Hematopoietic multipotent progenitor cell treated with erythropoietin and hydrocortisone succinate and interleukin-3 and kit ligand, for 8 days (in vitro differentiated cells): ENCODE measurements at regions not wholly inside any gene's neighbourhood (a gene's known extent, or its start where the extent isn't known, plus 50 kb on each side); places are given as distances from the start of the nearest gene placed in this dataset.

Experiments used
- DNase-seq: peaks from one replicate; pipeline ENCODE4 v3.0.0-alpha.2; 2015

DNA sequence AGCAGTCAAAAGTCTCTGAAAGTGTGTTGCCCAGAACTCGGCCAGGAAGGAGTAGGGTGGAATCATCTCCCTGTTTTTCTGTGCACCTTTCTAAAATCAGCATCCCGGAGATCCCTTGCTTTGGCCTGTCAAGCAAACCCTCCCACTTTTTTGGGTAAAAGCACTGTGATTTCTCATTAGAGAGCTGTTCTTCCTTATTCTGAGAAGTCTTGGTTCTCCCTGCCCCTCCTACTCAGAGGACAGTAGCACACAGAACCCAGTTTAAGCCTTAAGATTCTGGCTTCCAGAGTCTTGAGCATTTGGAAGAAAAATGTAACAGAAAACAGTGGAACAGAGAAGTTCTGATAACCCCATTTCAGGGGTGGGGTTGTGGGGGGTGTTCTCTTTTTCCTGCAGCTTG, 52.6 kb upstream of the KATNAL1 start:
- DNase-seq, result no peak

- no peak for DNase-seq
Measured at GRCh38 chr13:30360586-30360985, 53.2 kb upstream of the KATNAL1 start.

- DNase-seq, result no peak
Measured at GRCh38 chr13:30362005-30362788, 54.8 kb upstream of the KATNAL1 start.

DNA sequence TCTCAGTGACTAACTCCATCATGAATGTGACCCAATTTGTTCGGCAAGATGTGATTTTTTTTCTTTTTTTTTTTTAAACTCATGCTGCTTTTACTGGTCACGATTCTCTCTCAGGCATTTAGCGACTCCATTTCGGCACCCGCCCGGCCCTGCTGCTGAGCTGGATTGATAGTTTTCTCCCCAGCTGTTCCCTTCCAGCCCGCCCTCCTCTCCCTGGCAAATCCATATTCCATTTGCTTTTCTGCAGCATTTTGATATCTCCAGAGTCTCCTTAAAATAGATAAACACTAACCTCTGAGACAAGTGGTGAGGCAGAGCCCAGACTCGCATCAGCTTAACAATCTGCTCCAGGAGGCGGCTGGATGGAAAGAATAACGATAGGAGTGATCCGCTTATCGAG, 55.5 kb upstream of the KATNAL1 start:
- peak; percentile 27 for DNase-seq

- DNase-seq, result no peak
Measured at GRCh38 chr13:30363725-30364124, 56.4 kb upstream of the KATNAL1 start.

GRCh38 chr13:30364133-30364532, 56.8 kb upstream of the KATNAL1 start:
- DNase-seq, result no peak

DNA sequence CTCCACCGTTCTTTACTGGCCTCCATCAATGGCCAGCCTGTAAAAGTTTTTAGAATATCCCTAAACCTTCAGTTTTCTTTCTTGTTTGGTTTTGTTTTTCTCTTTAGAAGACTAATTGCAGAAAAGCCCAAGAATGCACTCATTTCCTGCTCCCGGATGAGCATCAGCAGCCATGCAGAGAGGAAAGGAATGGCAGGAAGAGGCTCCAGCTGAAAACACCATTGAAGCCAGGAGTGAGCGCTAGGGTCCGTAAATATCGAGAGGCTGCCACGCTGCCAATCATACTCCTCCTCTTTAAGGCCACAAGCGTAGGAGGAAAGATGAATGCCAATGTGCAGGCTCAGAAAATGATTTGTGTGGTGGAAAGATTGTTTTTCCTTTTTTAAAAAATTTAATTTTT, 57.4 kb upstream of the UBE2L5 start:
- DNase-seq, result no peak

DNA sequence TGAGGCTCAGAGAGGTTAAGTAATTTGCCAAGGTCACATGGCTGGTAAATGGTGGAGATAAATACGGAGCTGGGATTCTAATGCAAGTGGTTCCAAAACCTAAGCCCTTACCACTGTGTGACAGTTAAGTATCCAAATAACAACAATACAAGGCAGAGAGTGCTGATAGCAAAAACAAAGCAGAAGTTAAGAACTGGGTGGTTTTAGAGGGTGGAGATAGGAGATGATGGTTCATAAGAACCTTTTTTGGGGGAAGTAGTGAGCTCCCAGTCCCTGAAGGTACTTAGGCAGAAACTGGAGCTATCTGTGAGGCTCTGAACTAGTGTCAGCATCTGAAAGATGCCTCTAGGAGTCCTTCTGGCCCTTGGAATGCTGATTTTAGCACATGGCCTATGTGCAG, 56.2 kb upstream of the UBE2L5 start:
- DNase-seq, result peak; percentile 31

GRCh38 chr13:30367296-30367695, 55.0 kb upstream of the UBE2L5 start:
- DNase-seq, result no peak

- DNase-seq, result no peak
Measured at GRCh38 chr13:30370146-30370545, 52.1 kb upstream of the UBE2L5 start.

GRCh38 chr13:30370916-30371521, 51.3 kb upstream of the UBE2L5 start:
- no peak for DNase-seq

DNA sequence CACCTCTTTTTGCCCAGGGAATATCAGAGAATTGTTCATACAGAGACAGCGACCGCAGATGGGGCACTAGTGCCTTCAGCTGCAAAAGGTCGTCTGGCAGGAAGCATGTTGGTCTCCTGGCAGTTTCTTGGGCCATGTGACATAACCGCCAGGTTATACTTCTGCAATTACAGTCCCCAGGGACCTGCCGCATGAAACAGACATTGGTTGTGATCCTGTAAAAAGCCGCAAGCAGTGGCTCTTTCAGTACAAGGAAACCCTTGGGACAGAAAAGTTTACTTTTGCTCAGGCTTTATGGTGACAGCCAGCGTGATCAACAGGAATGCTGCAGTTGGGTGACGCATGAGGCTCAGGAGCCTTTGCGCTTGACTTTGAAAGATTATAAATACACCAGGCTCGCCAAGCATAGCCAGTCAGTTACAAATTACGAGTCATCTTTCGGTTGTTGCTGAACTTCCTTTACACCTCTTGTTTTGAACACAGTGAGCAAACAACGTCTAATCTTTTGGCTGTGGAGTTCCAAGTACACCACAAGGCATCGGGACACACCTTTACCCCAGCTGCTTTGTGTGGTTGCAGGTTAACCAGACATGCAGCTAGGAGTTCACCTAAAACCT, 50.5 kb upstream of the UBE2L5 start:
- DNase-seq, result peak; percentile 35
